SK-N-SH (cell line): ENCODE measurements at regions not wholly inside any gene's neighbourhood (a gene's known extent, or its start where the extent isn't known, plus 50 kb on each side); places are given as distances from the start of the nearest gene placed in this dataset.

Source experiments
- CTCF ChIA-PET: fragments of 300-600, 350-600 bp; formaldehyde crosslinking; extraction: SDS; loops from one replicate; lab custom pipeline; 2021; lab: Yijun Ruan, JAX
- POLR2A ChIA-PET: fragments of 350-600 bp; sonication (Branson Sonifier 250); formaldehyde crosslinking; extraction: SDS; loops from one replicate; lab custom pipeline; 2020; ENCODE audit warnings: antibody characterized with exemption, inconsistent platforms; lab: Yijun Ruan, JAX
- DNase-seq: peaks from one replicate; pipeline ENCODE4 v3.0.0; 2012
- H2AFZ ChIP-seq: fragments of 200-600 bp; sonication (generic); 2 replicates; pipeline ENCODE4 v1.8.1; 2016; ENCODE audit warnings: antibody characterized with exemption, mild to moderate bottlenecking, low read depth
- H3F3A ChIP-seq: fragments of 200-600 bp; sonication (generic); replicated peaks from 2 replicates; pipeline ENCODE3; 2016; ENCODE audit warnings: antibody characterized with exemption, mild to moderate bottlenecking; ENCODE audit not compliant: insufficient read depth
- H3K27ac ChIP-seq, 2 experiments: fragments of 200-500 bp in 1 of 2; fragments of 200-600 bp in 1 of 2; sonication (Bioruptor generic) in 1 of 2; sonication (generic), shearing (Covaris generic) in 1 of 2; 2 replicates each; pipeline versions ENCODE4 v1.5.1 to v1.6.1; 2014 to 2016; ENCODE audit warnings: low read depth in 2 of 2, inconsistent platforms in 1 of 2, low read length in 1 of 2, mild to moderate bottlenecking in 1 of 2, mixed read lengths in 1 of 2
- H3K27me3 ChIP-seq: fragments of 200-600 bp; sonication (generic), shearing (Covaris generic); 2 replicates; pipeline ENCODE4 v1.6.1; 2016; ENCODE audit warnings: mixed run types; ENCODE audit not compliant: insufficient read depth
- H3K36me3 ChIP-seq, 2 experiments: fragments of 200-500 bp in 1 of 2; fragments of 200-600 bp in 1 of 2; sonication (Bioruptor generic) in 1 of 2; sonication (generic) in 1 of 2; replicated peaks in 1 of 2; 2 replicates each; pipeline versions ENCODE3 to v1.5.1; 2014 to 2016; ENCODE audit warnings: low read length in 1 of 2, mild to moderate bottlenecking in 1 of 2; ENCODE audit not compliant: insufficient read depth in 2 of 2, control insufficient read depth in 1 of 2
- H3K4me1 ChIP-seq, 2 experiments: fragments of 200-500 bp in 1 of 2; fragments of 200-600 bp in 1 of 2; sonication (Bioruptor generic) in 1 of 2; sonication (generic), shearing (Covaris generic) in 1 of 2; 2 replicates each; pipeline versions ENCODE4 v1.5.1 to v1.6.1; 2014 to 2016; ENCODE audit warnings: low read depth in 1 of 2, low read length in 1 of 2, mixed run types in 1 of 2; ENCODE audit not compliant: insufficient read depth in 2 of 2, control insufficient read depth in 1 of 2
- H3K4me2 ChIP-seq: fragments of 200-600 bp; sonication (generic), shearing (Covaris generic); 2 replicates; pipeline ENCODE4 v1.6.1; 2017; ENCODE audit warnings: mixed run types
- H3K4me3 ChIP-seq, 2 experiments: fragments of 200-500 bp in 1 of 2; fragments of 200-600 bp in 1 of 2; sonication (Bioruptor generic) in 1 of 2; sonication (generic), shearing (Covaris generic) in 1 of 2; 2 replicates each; pipeline versions ENCODE4 v1.5.1 to v1.8.1; 2014 to 2016; ENCODE audit warnings: low read depth in 2 of 2, inconsistent platforms in 1 of 2, low read length in 1 of 2, mild to moderate bottlenecking in 1 of 2, mixed read lengths in 1 of 2, moderate library complexity in 1 of 2
- H3K79me2 ChIP-seq: fragments of 200-600 bp; sonication (generic); 2 replicates; pipeline ENCODE4 v1.8.1; 2017; ENCODE audit warnings: mild to moderate bottlenecking; ENCODE audit not compliant: insufficient read depth
- H3K9ac ChIP-seq: fragments of 200-600 bp; sonication (generic); 2 replicates; pipeline ENCODE4 v1.6.1; 2017; ENCODE audit warnings: mixed run types
- H3K9me2 ChIP-seq: fragments of 200-600 bp; sonication (generic); 2 replicates; pipeline ENCODE4 v1.6.1; 2017; ENCODE audit warnings: mixed run types
- H3K9me3 ChIP-seq: fragments of 200-600 bp; sonication (generic); 2 replicates; pipeline ENCODE4 v1.6.1; 2017; ENCODE audit warnings: mixed run types, mild to moderate bottlenecking, moderate library complexity
- H4K20me1 ChIP-seq: fragments of 200-600 bp; sonication (generic); 2 replicates; pipeline ENCODE4 v1.6.1; 2017; ENCODE audit warnings: mild to moderate bottlenecking, mixed run types; ENCODE audit not compliant: insufficient read depth
- CTCF ChIP-seq: fragments of 200-600 bp; sonication (generic); IDR thresholded peaks from 2 replicates; pipeline ENCODE4 v1.6.1; 2017; ENCODE audit warnings: antibody characterized with exemption, mild to moderate bottlenecking, moderate library complexity
- EP300 ChIP-seq, 2 experiments: IDR thresholded peaks; 2 replicates each; pipeline versions ENCODE4 v1.4.0 to v1.6.1; 2012; ENCODE audit warnings: borderline replicate concordance in 1 of 2, low read depth in 1 of 2, low read length in 1 of 2
- FOSL2 ChIP-seq: IDR thresholded peaks from 2 replicates; pipeline ENCODE4 v1.4.0; 2012; ENCODE audit warnings: low read depth, mild to moderate bottlenecking, moderate library complexity, borderline replicate concordance
- FOXJ3 ChIP-seq: sonication (generic); formaldehyde crosslinking; IDR thresholded peaks from 2 replicates; pipeline ENCODE4 v1.5.1; 2020; ENCODE audit warnings: mild to moderate bottlenecking, missing genetic modification reagents
- GABPA ChIP-seq: IDR thresholded peaks from 2 replicates; pipeline ENCODE4 v1.4.0; 2012; ENCODE audit warnings: low read depth, mild to moderate bottlenecking
- IRF3 ChIP-seq: fragments of 150-350 bp; IDR thresholded peaks from 2 replicates; pipeline ENCODE4 v1.6.1; 2016; ENCODE audit warnings: mild to moderate bottlenecking, low read depth, low read length
- JUND ChIP-seq: IDR thresholded peaks from 2 replicates; pipeline ENCODE4 v1.4.0; 2012
- MEF2A ChIP-seq: IDR thresholded peaks from 2 replicates; pipeline ENCODE4 v1.4.0; 2012; ENCODE audit warnings: low read depth, borderline replicate concordance
- NFIC ChIP-seq: IDR thresholded peaks from 2 replicates; pipeline ENCODE4 v1.4.0; 2012; ENCODE audit warnings: borderline replicate concordance
- NRF1 ChIP-seq: IDR thresholded peaks from 2 replicates; pipeline ENCODE4 v1.6.1; 2012; ENCODE audit warnings: low read depth, mild to moderate bottlenecking, low read length
- PBX3 ChIP-seq: IDR thresholded peaks from 2 replicates; pipeline ENCODE4; 2012
- POLR2AphosphoS5 ChIP-seq: IDR thresholded peaks from 2 replicates; pipeline ENCODE4 v1.6.1; 2012; ENCODE audit warnings: low read depth, low read length
- REST ChIP-seq: IDR thresholded peaks from 2 replicates; pipeline ENCODE4 v1.6.1; 2012; ENCODE audit warnings: mild to moderate bottlenecking, low read depth, low read length, moderate library complexity
- RFX5 ChIP-seq: IDR thresholded peaks from 2 replicates; pipeline ENCODE4 v1.6.1; 2012; ENCODE audit warnings: mild to moderate bottlenecking, improper control_type of control experiment, low read length
- SMC3 ChIP-seq: IDR thresholded peaks from 2 replicates; pipeline ENCODE4 v1.6.1; 2012; ENCODE audit warnings: low read depth, low read length, improper control_type of control experiment
- TAF1 ChIP-seq: IDR thresholded peaks from 2 replicates; pipeline ENCODE4 v1.6.1; 2012; ENCODE audit warnings: low read depth, mild to moderate bottlenecking, low read length, moderate library complexity, borderline replicate concordance
- TEAD4 ChIP-seq: IDR thresholded peaks from 2 replicates; pipeline ENCODE4 v1.4.0; 2012; ENCODE audit warnings: mild to moderate bottlenecking, borderline replicate concordance; ENCODE audit not compliant: insufficient read depth
- YY1 ChIP-seq: IDR thresholded peaks from 2 replicates; pipeline ENCODE4 v1.4.0; 2012; ENCODE audit warnings: low read depth, mild to moderate bottlenecking
- WGBS: methylation state at CpG from one replicate; pipeline ENCODE4 v1.1.6; 2017; ENCODE audit warnings: low lambda C conversion rate; 5-methylcytosine and 5-hydroxymethylcytosine counted together

- H3K9me3 ChIP-seq: no peaks in the 10 kb centered on the region
- H3K79me2 ChIP-seq: no peaks in the 10 kb centered on the region
- no peaks in the 10 kb centered on the region for H4K20me1 ChIP-seq
- POLR2A ChIA-PET: no interaction called here
- H3K4me2 ChIP-seq: no peak overlapping the region
- DNase-seq: no peak
- WGBS: 0% methylated on average over 2 of the region's 3 CpGs
- no peaks in the 10 kb centered on the region for H3K27me3 ChIP-seq
- no peak overlapping the region for H3K27ac ChIP-seq
- H3K36me3 ChIP-seq: no peaks in the 10 kb centered on the region
- H3F3A ChIP-seq: no peaks in the 10 kb centered on the region
- TF ChIP-seq NFIC (no peak), TEAD4 (no peak), JUND (no peak), PBX3 (no peak), SMC3 (no peak), IRF3 (no peak), MEF2A (no peak), CTCF (no peak), GABPA (no peak), POLR2AphosphoS5 (no peak), REST (no peak), FOSL2 (no peak), YY1 (no peak), TAF1 (no peak), NRF1 (no peak), RFX5 (no peak), EP300 (IDR thresholded peaks at IDR 0.05; ENCODE audit: borderline replicate concordance in 1 of 2, low read depth in 1 of 2, low read length in 1 of 2) (no peak), FOXJ3 (CRISPR knock-in tag) (no peak)
- no peak overlapping the region for H3K9ac ChIP-seq
- no peaks in the 10 kb centered on the region for H3K9me2 ChIP-seq
- H3K4me1 ChIP-seq: no peaks in the 10 kb centered on the region
- CTCF ChIA-PET: no interaction called here
- H2AFZ ChIP-seq: no peak overlapping the region
- H3K4me3 ChIP-seq: no peak overlapping the region
Measured at GRCh38 chrX:36897690-36898089, 110.5 kb upstream of the FAM47C start.
